GM23338 (cell line): ENCODE measurements at regions not wholly inside any gene's neighbourhood (a gene's known extent, or its start where the extent isn't known, plus 50 kb on each side); places are given as distances from the start of the nearest gene placed in this dataset.

Experiments
- CREB1 ChIP-seq: fragments of 250-450 bp; sonication (Bioruptor Pico); IDR thresholded peaks from 2 replicates; pipeline ENCODE4 v1.5.0; 2020; ENCODE audit warnings: low read depth, mild to moderate bottlenecking, moderate library complexity
- CTCF ChIP-seq, 2 experiments: fragments of 200-600 bp in 1 of 2; sonication (generic) in 1 of 2; conservative IDR thresholded peaks; 2 replicates each; pipeline versions ENCODE4 v1.5.1 to v1.6.1; 2016 to 2017; ENCODE audit warnings: antibody characterized with exemption in 2 of 2, low read depth in 2 of 2, mild to moderate bottlenecking in 2 of 2, moderate library complexity in 1 of 2
- EZH2 ChIP-seq: fragments of 200-600 bp; sonication (generic); IDR thresholded peaks from one replicate; pipeline ENCODE4 v1.8.0; 2017; ENCODE audit warnings: antibody characterized with exemption, mild to moderate bottlenecking, low read depth; ENCODE audit not compliant: unreplicated experiment
- EZH2phosphoT487 ChIP-seq: fragments of 200-600 bp; sonication (generic); IDR thresholded peaks from one replicate; pipeline ENCODE4 v1.8.1; 2018; ENCODE audit warnings: antibody characterized with exemption; ENCODE audit not compliant: unreplicated experiment
- JUNB ChIP-seq: IDR thresholded peaks from one replicate; pipeline ENCODE4 v1.6.1; 2016; ENCODE audit warnings: antibody characterized with exemption; ENCODE audit not compliant: unreplicated experiment
- POLR2AphosphoS5 ChIP-seq: IDR thresholded peaks from 2 replicates; pipeline ENCODE4 v1.6.1; 2016; ENCODE audit warnings: antibody characterized with exemption, low read depth
- REST ChIP-seq: IDR thresholded peaks from one replicate; pipeline ENCODE4 v1.6.1; 2018; ENCODE audit warnings: antibody characterized with exemption; ENCODE audit not compliant: unreplicated experiment
- ZNF114 ChIP-seq: fragments of 250-450 bp; sonication (Bioruptor Pico); IDR thresholded peaks from 2 replicates; pipeline ENCODE4 v1.5.0; 2020; ENCODE audit warnings: mild to moderate bottlenecking, moderate library complexity

- TF ChIP-seq EZH2phosphoT487 (no peak), CTCF (conservative IDR thresholded peaks at IDR 0.05; ENCODE audit: low read depth in 2 of 2) (no peak), REST (no peak), CREB1 (CRISPR knock-in tag) (no peak), JUNB (no peak), POLR2AphosphoS5 (no peak), ZNF114 (CRISPR knock-in tag) (no peak), EZH2 (no peak)
Observed at GRCh38 chr10:30750971-30751677, 121.6 kb upstream of the LYZL2 start.
